ENCODE measurements at regions not wholly inside any gene's neighbourhood (a gene's known extent, or its start where the extent isn't known, plus 50 kb on each side); places are given as distances from the start of the nearest gene placed in this dataset.

GRCh38 chr2:120518819-120519218 lies 172.9 kb downstream of the INHBB start:
- no peaks in the 10 kb centered on the region for H4K20me1 ChIP-seq (replicated peaks; ENCODE audit: control insufficient read depth, insufficient read depth, low read length)
- no peaks in the 10 kb centered on the region for H3K9me3 ChIP-seq (replicated peaks; ENCODE audit: control insufficient read depth, insufficient read depth, low read depth, low read length)
- POLR2A ChIA-PET, result no interaction called here
- H3K9me1 ChIP-seq (ENCODE audit: control insufficient read depth, insufficient read depth, low read length), result no peaks in the 10 kb centered on the region
- in situ Hi-C loops (cut with MboI), result no loop called here
- no peak overlapping the region for H3K9ac ChIP-seq (ENCODE audit: insufficient read depth in 1 of 2, low read depth in 2 of 2, low read length in 2 of 2)
- intact Hi-C loops (cut with micrococcal nuclease), result no loop called here
- no peak overlapping the region for H3K4me2 ChIP-seq (ENCODE audit: insufficient read depth, low read length)
- H3K27ac ChIP-seq (ENCODE audit: extremely low read depth, low read depth, low read length), result no peak overlapping the region
- ATAC-seq (no peak), DNase-seq (ENCODE audit: extremely low read depth in 1 of 4, low spot score in 3 of 4) (no peak), FAIRE-seq (no peak)
- WGBS (ENCODE audit: insufficient coverage, low coverage, missing lambda C conversion rate), result 3% methylated on average over 5 of the region's 5 CpGs
- no peaks in the 10 kb centered on the region for H3K36me3 ChIP-seq (ENCODE audit: control insufficient read depth, insufficient read depth, low read length)
- no peak overlapping the region for H3K4me3 ChIP-seq
- H3K27me3 ChIP-seq (ENCODE audit: control insufficient read depth in 2 of 2, insufficient read depth in 2 of 2, low read length in 2 of 2), result peaks cover 10 to 39% of the 10 kb centered on the region in 2 experiments; a peak in 3 of 5 replicates
- H3K79me2 ChIP-seq (ENCODE audit: control insufficient read depth, insufficient read depth, low read length), result no peaks in the 10 kb centered on the region
- peaks cover 0 to 5% of the 10 kb centered on the region in 2 experiments; a peak in 2 of 5 replicates for H3K4me1 ChIP-seq (replicated peaks in 1 of 2; ENCODE audit: control insufficient read depth in 2 of 2, insufficient read depth in 2 of 2, low read length in 2 of 2)
- BruUV-seq (replicated peaks), result no TSS peak
- CTCF ChIA-PET (ENCODE audit: low intra/inter-chr PET ratio), result no interaction called here
- no peak overlapping the region for H2AFZ ChIP-seq (ENCODE audit: low read depth, low read length)
- TF ChIP-seq POLR3A (IDR thresholded peaks at IDR 0.05; ENCODE audit: borderline replicate concordance, extremely low read depth, insufficient read depth, insufficient read length) (no peak), ZNF3 (CRISPR knock-in tag; IDR thresholded peaks at IDR 0.05) (no peak), PRDM10 (IDR thresholded peaks at IDR 0.05; ENCODE audit: partially characterized antibody) (no peak), ZBTB40 (IDR thresholded peaks at IDR 0.05) (no peak), ZBTB40 (CRISPR knock-in tag; IDR thresholded peaks at IDR 0.05) (no peak), PBX2 (CRISPR knock-in tag; IDR thresholded peaks at IDR 0.05; ENCODE audit: low read depth) (no peak), PBX2 (tag; conservative IDR thresholded peaks at IDR 0.05; ENCODE audit: low read depth) (no peak)
